ENCODE measurements at regions not wholly inside any gene's neighbourhood (a gene's known extent, or its start where the extent isn't known, plus 50 kb on each side); places are given as distances from the start of the nearest gene placed in this dataset.

DNA sequence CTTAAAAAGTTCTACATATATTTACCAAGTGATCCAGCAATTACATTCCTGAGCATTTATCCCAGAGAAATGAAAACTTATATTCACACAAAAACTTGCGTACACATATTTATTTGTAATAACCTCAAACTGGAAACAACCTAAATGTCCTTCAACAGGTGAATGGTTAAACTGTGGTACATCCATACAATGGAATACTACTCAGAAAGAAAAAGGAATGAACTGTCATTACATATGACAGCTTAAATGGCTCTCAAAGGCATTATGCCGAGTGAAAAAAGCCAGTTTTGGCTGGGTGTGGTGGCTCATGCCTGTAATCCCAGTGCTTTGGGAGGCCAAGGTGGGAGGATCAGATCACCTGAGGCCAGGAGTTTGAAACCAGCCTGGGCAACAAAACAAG is 79.1 kb upstream of the DYNC1I2 start:
- TF ChIP-seq GATA1 (IDR thresholded peaks at IDR 0.05; ENCODE audit: low read depth, low read length) (no peak), POLR2A (IDR thresholded peaks at IDR 0.05; ENCODE audit: low read length) (no peak)
- DNase-seq: no peak

- TF ChIP-seq POLR2A (IDR thresholded peaks at IDR 0.05; ENCODE audit: low read length) (no peak), GATA1 (IDR thresholded peaks at IDR 0.05; ENCODE audit: low read depth, low read length) (no peak)
- no peak for DNase-seq
These were observed 76.4 kb upstream of the DYNC1I2 start for GRCh38 chr2:171610824-171611223.

- TF ChIP-seq POLR2A (IDR thresholded peaks at IDR 0.05; ENCODE audit: low read length): no peak
- TF ChIP-seq GATA1 (IDR thresholded peaks at IDR 0.05; ENCODE audit: low read depth, low read length): no peak
- no peak for DNase-seq
These were observed 72.2 kb upstream of the DYNC1I2 start for GRCh38 chr2:171615069-171615468.

- no peak for DNase-seq
- TF ChIP-seq GATA1 (IDR thresholded peaks at IDR 0.05; ENCODE audit: low read depth, low read length) (no peak), POLR2A (IDR thresholded peaks at IDR 0.05; ENCODE audit: low read length) (no peak)
These were observed 69.3 kb upstream of the DYNC1I2 start for GRCh38 chr2:171617981-171618380.

GRCh38 chr2:171625006-171625405 is 62.3 kb upstream of the DYNC1I2 start:
- TF ChIP-seq GATA1 (IDR thresholded peaks at IDR 0.05; ENCODE audit: low read depth, low read length) (no peak), POLR2A (IDR thresholded peaks at IDR 0.05; ENCODE audit: low read length) (no peak)
- no peak for DNase-seq

GRCh38 chr2:171626949-171627348 is 60.3 kb upstream of the DYNC1I2 start:
- no peak for TF ChIP-seq GATA1 (IDR thresholded peaks at IDR 0.05; ENCODE audit: low read depth, low read length)
- no peak for TF ChIP-seq POLR2A (IDR thresholded peaks at IDR 0.05; ENCODE audit: low read length)
- DNase-seq: peak in 1 of 2 experiments; percentile 12

DNA sequence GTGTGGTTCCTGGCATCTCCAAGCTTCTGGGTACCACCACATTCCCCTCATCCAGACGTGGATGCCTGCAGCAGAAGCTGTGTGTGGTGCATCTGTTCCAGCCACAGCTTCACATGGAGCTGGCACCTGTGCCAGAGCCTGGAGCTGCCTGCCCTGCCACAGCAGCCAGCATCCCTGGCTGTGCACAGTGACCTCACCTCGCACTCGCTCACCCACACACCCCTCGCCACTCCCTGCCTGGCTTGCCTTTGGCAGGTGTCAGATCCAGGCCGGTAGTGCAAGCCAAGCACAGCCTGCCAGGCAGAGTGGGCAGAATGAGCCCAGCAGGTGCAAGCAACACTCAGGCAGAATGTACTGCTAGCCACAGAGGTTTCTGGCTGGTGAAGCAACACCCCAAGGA is 59.9 kb upstream of the DYNC1I2 start:
- DNase-seq: no peak
- TF ChIP-seq POLR2A (IDR thresholded peaks at IDR 0.05; ENCODE audit: low read length) (no peak), GATA1 (IDR thresholded peaks at IDR 0.05; ENCODE audit: low read depth, low read length) (no peak)

DNA sequence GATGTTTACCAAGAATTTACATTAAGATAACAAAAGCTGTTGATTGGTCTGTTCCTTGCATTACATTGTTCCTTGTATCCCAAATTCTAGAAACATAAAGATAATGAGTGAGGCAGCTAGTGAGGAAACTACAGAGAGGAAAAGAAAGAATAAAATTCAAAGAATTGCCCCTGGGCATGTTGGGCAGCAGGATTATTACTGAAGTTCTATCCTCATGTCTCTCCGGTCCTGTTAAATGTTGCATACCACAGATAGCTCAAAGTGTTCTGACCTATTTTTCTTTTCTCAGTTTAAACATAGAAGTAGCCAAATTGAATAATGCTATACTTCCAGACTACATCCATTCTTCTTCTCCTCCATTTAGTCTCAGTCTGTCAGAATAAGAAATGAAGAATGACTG is 58.2 kb upstream of the DYNC1I2 start:
- TF ChIP-seq GATA1 (IDR thresholded peaks at IDR 0.05; ENCODE audit: low read depth, low read length) (no peak), POLR2A (IDR thresholded peaks at IDR 0.05; ENCODE audit: low read length) (no peak)
- no peak for DNase-seq

GRCh38 chr2:171630089-171630770 is 57.0 kb upstream of the DYNC1I2 start:
- no peak for TF ChIP-seq POLR2A (IDR thresholded peaks at IDR 0.05; ENCODE audit: low read length)
- no peak for TF ChIP-seq GATA1 (IDR thresholded peaks at IDR 0.05; ENCODE audit: low read depth, low read length)
- no peak for DNase-seq

GRCh38 chr2:171630812-171631626 is 56.2 kb upstream of the DYNC1I2 start:
- TF ChIP-seq GATA1 (IDR thresholded peaks at IDR 0.05; ENCODE audit: low read depth, low read length): no peak
- TF ChIP-seq POLR2A (IDR thresholded peaks at IDR 0.05; ENCODE audit: low read length): no peak
- DNase-seq: peak; percentile 27 to 71
